ENCODE measurements at regions not wholly inside any gene's neighbourhood (a gene's known extent, or its start where the extent isn't known, plus 50 kb on each side); places are given as distances from the start of the nearest gene placed in this dataset.

- DNase-seq (ENCODE audit: low spot score), result no peak
Observed at GRCh38 chr9:16158093-16158492, 605.2 kb downstream of the CCDC171 start.

- DNase-seq (ENCODE audit: low spot score), result no peak
Observed at GRCh38 chr9:16161483-16161882, 608.6 kb downstream of the CCDC171 start.

GRCh38 chr9:16170119-16170518 lies 617.3 kb downstream of the CCDC171 start:
- DNase-seq (ENCODE audit: low spot score), result no peak

- no peak for DNase-seq (ENCODE audit: low spot score)
Observed at GRCh38 chr9:16171911-16172310, 619.1 kb downstream of the CCDC171 start.

- DNase-seq (ENCODE audit: low spot score), result no peak
Observed at GRCh38 chr9:16172796-16173195, 620.0 kb downstream of the CCDC171 start.

GRCh38 chr9:16174915-16175314 lies 622.1 kb downstream of the CCDC171 start:
- DNase-seq (ENCODE audit: low spot score), result no peak

- no peak for DNase-seq (ENCODE audit: low spot score)
Observed at GRCh38 chr9:16175461-16175860, 622.6 kb downstream of the CCDC171 start.

GRCh38 chr9:16178294-16178693 lies 625.5 kb downstream of the CCDC171 start:
- no peak for DNase-seq (ENCODE audit: low spot score)

- DNase-seq (ENCODE audit: low spot score), result no peak
Observed at GRCh38 chr9:16179566-16179965, 626.7 kb downstream of the CCDC171 start.

- DNase-seq (ENCODE audit: low spot score), result no peak
Observed at GRCh38 chr9:16180091-16180490, 627.2 kb downstream of the CCDC171 start.

- no peak for DNase-seq (ENCODE audit: low spot score)
Observed at GRCh38 chr9:16180546-16180945, 627.7 kb downstream of the CCDC171 start.

GRCh38 chr9:16181539-16181938 lies 628.7 kb downstream of the CCDC171 start:
- no peak for DNase-seq (ENCODE audit: low spot score)

GRCh38 chr9:16182784-16183183 lies 629.9 kb downstream of the CCDC171 start:
- no peak for DNase-seq (ENCODE audit: low spot score)

GRCh38 chr9:16184964-16185646 lies 632.3 kb downstream of the CCDC171 start:
- no peak for DNase-seq (ENCODE audit: low spot score)

- DNase-seq (ENCODE audit: low spot score), result no peak
Observed at GRCh38 chr9:16191191-16191590, 638.3 kb downstream of the CCDC171 start.

GRCh38 chr9:16191691-16192402 lies 639.0 kb downstream of the CCDC171 start:
- no peak for DNase-seq (ENCODE audit: low spot score)

GRCh38 chr9:16192403-16193017 lies 639.7 kb downstream of the CCDC171 start:
- DNase-seq (ENCODE audit: low spot score), result no peak

- DNase-seq (ENCODE audit: low spot score), result no peak
Observed at GRCh38 chr9:16193066-16193465, 640.2 kb downstream of the CCDC171 start.

- DNase-seq (ENCODE audit: low spot score), result no peak
Observed at GRCh38 chr9:16196206-16196605, 643.4 kb downstream of the CCDC171 start.

- DNase-seq (ENCODE audit: low spot score), result no peak
Observed at GRCh38 chr9:16197578-16198370, 644.9 kb downstream of the CCDC171 start.

- no peak for DNase-seq (ENCODE audit: low spot score)
Observed at GRCh38 chr9:16198996-16199395, 646.2 kb downstream of the CCDC171 start.

- no peak for DNase-seq (ENCODE audit: low spot score)
Observed at GRCh38 chr9:16202221-16202620, 649.4 kb downstream of the CCDC171 start.
